Superior temporal gyrus (tissue), 1 donor: ENCODE measurements at regions not wholly inside any gene's neighbourhood (a gene's known extent, or its start where the extent isn't known, plus 50 kb on each side); places are given as distances from the start of the nearest gene placed in this dataset.
A peak's percentile ranks its signal among the peaks of the same experiment; 100 is the strongest.
"Not testable (repeated sequence)": the region's sequence is repeated elsewhere in the genome, so short reads cannot be mapped to it uniquely, and the experiment has no call there.

Experiments
- DNase-seq: peaks from one replicate; pipeline ENCODE4 v3.0.0-alpha.2; 2016; ENCODE audit errors: extremely low spot score

- DNase-seq, result not testable (repeated sequence)
Observed at GRCh38 chr9:62874745-62875599, 1685.1 kb downstream of the SPATA31A7 start.

DNA sequence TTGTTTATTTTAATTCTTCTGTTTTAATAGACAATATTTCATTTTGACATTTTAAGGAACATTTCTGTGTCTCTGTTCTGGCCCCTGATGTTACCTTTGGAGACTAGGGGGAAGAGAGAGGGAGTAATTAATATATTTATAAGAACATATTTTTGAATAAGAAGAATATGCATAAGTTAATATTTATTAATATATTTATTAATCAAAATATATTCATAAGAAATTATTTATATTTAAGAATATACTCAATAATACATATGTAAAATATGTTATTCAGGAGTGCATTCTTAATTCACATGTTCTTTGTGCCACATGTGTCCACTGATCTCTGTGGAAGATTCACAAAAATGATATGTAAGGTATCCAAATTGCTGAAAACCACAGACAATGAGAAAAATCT is 1687.7 kb downstream of the SPATA31A7 start:
- DNase-seq, result not testable (repeated sequence)

- DNase-seq, result not testable (repeated sequence)
Observed at GRCh38 chr9:62877987-62878386, 1688.2 kb downstream of the SPATA31A7 start.

GRCh38 chr9:62880453-62880852 is 1690.6 kb downstream of the SPATA31A7 start:
- not testable (repeated sequence) for DNase-seq

GRCh38 chr9:62880971-62881370 is 1691.1 kb downstream of the SPATA31A7 start:
- DNase-seq, result not testable (repeated sequence)

DNA sequence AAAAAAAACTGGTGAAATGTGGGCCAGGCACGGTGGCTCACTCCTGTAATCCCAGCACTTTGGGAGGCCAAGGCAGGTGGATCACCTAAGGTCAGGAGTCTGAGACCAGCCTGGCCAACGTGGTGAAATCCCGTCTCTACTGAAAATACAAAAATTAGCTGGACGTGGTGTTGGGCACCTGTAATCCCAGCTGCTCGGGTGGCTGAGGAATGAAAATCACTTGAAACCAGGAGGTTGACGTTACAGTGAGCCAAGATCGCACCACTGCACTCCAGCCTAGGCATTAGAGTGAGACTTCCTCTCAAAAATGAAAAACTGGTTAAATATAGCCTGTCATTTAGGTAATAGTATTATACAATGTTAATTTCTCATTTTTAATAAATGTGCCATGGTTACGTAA is 1692.0 kb downstream of the SPATA31A7 start:
- DNase-seq, result not testable (repeated sequence)

GRCh38 chr9:62882717-62883116 is 1692.9 kb downstream of the SPATA31A7 start:
- DNase-seq, result not testable (repeated sequence)

DNA sequence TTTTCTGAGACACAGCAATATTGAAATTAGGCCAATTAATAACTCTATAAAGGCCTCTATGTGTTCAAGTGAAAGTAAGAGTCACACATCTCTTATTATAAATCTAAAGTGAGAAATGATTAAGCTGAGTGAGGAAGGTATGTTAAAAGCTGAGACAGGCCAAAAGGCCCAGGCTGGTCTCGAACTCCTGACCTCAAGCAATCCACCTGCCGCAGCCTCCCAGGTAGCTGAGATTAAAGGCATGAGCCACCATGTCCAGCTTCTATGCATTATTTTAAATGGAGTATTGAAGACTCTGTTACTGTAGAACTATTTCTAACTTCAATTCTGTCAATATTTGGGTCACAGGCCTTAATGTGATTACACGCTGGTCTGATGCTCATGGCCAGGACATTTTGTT is 1706.9 kb downstream of the SPATA31A7 start:
- DNase-seq, result not testable (repeated sequence)

DNA sequence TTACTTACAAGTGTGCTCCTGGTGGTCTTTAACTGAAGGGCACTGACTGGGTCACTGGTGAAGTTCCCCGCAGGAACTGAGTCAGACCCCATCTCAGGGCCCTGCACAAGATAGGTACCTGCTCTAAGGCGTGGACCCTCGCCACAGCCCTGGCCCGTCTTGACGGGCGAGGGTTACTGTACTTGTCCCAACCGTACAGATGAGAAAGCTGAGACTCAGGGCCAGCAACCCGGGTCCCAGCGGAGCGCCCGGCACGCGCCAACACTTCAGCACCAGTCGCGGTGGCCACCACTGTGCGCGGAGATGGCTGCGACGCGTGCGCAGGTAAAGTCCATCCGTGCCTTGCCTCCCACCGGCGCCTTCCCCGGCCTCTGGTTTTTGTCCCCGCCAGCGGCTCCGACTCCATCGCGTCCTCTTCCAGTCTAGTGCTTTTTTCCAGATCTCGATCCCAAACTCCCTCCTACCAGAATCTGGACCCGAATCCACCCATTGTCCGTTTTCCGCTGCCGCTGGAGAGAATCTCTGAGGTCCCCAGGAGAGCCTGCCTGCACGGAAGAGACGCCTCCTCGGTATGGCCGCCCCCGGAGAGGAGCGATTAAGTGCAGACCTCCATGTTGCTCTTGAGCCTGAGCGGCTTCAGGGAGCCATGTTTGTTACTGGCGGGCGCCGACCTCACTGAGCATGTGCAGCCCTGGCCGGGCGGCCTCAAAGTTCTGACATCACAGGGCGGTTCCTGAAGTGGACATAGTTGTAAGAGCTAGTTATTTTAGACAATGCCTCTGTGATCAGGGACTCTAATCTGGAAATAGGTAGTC is 1707.8 kb downstream of the SPATA31A7 start:
- peak; percentile 16 for DNase-seq

GRCh38 chr9:62899666-62900065 is 1709.8 kb downstream of the SPATA31A7 start:
- DNase-seq, result not testable (repeated sequence)

GRCh38 chr9:62904061-62904460 is 1714.2 kb downstream of the SPATA31A7 start:
- not testable (repeated sequence) for DNase-seq

DNA sequence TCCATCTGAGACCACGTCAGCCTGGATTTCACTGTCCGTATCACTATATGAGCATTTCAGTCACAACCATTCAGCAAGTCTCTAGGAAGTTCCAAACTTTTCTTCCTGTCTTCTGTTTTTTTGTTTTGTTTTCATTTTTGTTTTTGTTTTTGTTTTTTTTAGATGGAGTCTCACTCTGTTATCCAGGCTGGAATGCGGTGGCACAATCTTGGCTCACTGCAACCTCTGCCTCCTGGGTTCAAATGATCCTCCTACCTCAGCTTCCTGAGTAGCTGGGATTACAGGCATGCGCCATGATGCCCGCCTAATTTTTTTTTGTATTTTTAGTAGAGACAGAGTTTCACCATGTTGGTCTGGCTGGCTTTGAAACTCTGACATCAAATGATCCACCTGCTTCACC is 1715.9 kb downstream of the SPATA31A7 start:
- DNase-seq, result not testable (repeated sequence)

DNA sequence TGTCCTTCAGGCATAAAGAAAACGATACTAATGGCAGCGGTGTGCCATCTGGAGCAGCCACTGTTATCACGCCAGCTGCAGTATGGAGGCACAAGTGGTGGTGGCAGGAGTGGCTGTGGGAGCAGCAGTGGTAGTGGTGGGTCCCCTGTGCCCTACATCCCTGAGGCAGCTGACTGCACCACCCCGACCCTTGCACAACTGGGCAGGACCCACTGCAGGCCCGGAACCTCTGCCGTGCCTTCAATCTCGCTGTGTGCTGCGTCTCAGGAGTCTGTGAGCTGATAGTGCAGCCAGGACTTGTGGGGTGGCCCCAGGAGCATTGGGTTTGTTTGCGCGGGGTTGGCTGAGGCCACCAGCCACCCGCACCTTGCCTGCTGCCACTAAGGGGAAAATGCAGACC is 1718.0 kb downstream of the SPATA31A7 start:
- not testable (repeated sequence) for DNase-seq

DNA sequence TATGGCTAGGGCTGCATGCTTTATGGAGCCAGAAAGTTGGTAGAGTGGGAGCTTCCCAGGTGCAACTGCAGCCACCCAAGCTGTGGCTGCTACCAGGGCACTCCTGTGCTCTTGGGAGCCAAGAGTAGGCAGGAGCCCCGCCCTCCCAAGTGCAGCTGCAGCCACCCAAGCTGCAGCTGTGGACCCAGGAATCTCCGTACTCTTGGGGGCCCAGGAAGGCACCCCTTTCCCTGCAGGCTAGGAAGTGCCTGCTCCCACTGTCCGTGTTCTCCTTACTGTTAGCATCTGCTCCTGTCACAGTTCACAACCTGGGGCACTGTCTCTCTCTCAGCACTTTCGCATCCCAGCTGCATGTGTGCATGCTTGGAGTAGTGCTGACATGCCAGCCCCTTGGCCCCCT is 1718.4 kb downstream of the SPATA31A7 start:
- DNase-seq, result not testable (repeated sequence)

- not testable (repeated sequence) for DNase-seq
Observed at GRCh38 chr9:62909447-62909846, 1719.6 kb downstream of the SPATA31A7 start.

- not testable (repeated sequence) for DNase-seq
Observed at GRCh38 chr9:62912278-62912677, 1722.4 kb downstream of the SPATA31A7 start.

DNA sequence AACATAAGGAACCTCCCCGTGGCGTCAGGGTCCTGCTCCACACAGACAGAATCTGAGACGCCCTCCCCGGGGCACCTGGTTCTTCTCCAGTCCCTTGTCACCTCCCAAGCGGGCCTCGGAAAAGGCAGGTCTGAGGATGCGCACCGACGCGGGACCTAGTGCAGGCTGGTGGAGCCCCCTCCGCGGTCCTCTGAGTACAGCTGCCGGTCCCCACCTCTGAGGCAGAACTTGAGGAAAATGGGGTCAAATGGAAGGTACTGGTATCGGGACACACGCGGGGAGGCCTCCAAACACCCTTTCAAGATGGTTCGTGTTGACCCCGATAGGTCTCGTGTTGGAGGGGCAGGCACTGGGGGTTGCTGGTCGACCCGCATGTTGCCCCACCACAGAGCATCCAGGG is 1725.3 kb downstream of the SPATA31A7 start:
- not testable (repeated sequence) for DNase-seq

GRCh38 chr9:62915661-62916060 is 1725.8 kb downstream of the SPATA31A7 start:
- not testable (repeated sequence) for DNase-seq

- not testable (repeated sequence) for DNase-seq
Observed at GRCh38 chr9:62918648-62919385, 1729.0 kb downstream of the SPATA31A7 start.

- not testable (repeated sequence) for DNase-seq
Observed at GRCh38 chr9:62931484-62931883, 1741.6 kb downstream of the SPATA31A7 start.

- DNase-seq, result not testable (repeated sequence)
Observed at GRCh38 chr9:62952840-62953239, 1763.0 kb downstream of the SPATA31A7 start.
